Cardiac muscle cell (in vitro differentiated cells and primary cell): ENCODE measurements at regions not wholly inside any gene's neighbourhood (a gene's known extent, or its start where the extent isn't known, plus 50 kb on each side); places are given as distances from the start of the nearest gene placed in this dataset.
A peak's percentile ranks its signal among the peaks of the same experiment; 100 is the strongest.

ENCODE experiments used
- DNase-seq, 2 donors: peaks; one replicate each; pipeline versions ENCODE4 v3.0.0 to v3.0.0-alpha.2; 2010 to 2017; ENCODE audit warnings: low read depth in 1 of 2, low spot score in 1 of 2
- H3K27ac ChIP-seq: fragments of 200-600 bp; sonication (generic); 2 replicates; pipeline ENCODE4 v1.5.1; 2016
- H3K27me3 ChIP-seq: fragments of 200-600 bp; sonication (generic); 2 replicates; pipeline ENCODE4 v1.6.0; 2016; ENCODE audit warnings: control low read depth
- H3K36me3 ChIP-seq: fragments of 200-600 bp; sonication (generic); 2 replicates; pipeline ENCODE4 v1.5.1; 2016; ENCODE audit warnings: control low read depth
- H3K4me1 ChIP-seq: fragments of 200-600 bp; sonication (generic); 2 replicates; pipeline ENCODE4 v1.8.1; 2017; ENCODE audit warnings: low read depth, mild to moderate bottlenecking, mixed run types
- H3K4me3 ChIP-seq: fragments of 200-600 bp; sonication (generic); 2 replicates; pipeline ENCODE4 v1.5.1; 2016; ENCODE audit warnings: mild to moderate bottlenecking
- H3K9me3 ChIP-seq: fragments of 200-600 bp; sonication (generic); 2 replicates; pipeline ENCODE4 v1.5.1; 2017; ENCODE audit warnings: low read depth, mild to moderate bottlenecking, control low read depth
- TF ChIP-seq, protein P1 (sequence below): IDR thresholded peaks from 2 replicates; pipeline ENCODE4 v1.5.1; 2012; ENCODE audit warnings: low read depth, mild to moderate bottlenecking, low read length

DNA sequence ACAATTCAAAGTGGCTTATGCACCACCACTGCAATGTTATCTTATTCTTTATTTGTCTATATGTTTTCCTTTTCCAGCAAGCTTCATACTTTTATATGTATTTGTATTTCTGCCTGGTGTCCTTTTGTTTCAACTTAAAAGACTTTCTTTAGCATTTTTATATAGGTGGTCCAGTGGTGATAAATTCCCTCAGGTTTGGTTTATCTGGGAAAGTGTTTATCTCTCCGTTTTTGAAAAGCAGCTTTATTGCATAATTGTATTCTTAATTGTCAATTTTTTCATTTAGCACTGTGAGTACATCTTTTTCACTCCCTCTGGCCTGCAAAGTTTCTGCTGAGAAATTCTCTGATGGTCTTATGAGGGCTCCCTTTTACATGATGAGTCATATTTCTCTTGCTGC is 479.0 kb upstream of the GRID2 start:
- Histone ChIP-seq H3K4me3 (no peak overlapping the region), H3K27ac (no peak overlapping the region), H3K27me3 (no peaks in the 10 kb centered on the region), H3K36me3 (no peaks in the 10 kb centered on the region), H3K9me3 (no peaks in the 10 kb centered on the region), H3K4me1 (no peaks in the 10 kb centered on the region)
- TF ChIP-seq, protein P1, sequence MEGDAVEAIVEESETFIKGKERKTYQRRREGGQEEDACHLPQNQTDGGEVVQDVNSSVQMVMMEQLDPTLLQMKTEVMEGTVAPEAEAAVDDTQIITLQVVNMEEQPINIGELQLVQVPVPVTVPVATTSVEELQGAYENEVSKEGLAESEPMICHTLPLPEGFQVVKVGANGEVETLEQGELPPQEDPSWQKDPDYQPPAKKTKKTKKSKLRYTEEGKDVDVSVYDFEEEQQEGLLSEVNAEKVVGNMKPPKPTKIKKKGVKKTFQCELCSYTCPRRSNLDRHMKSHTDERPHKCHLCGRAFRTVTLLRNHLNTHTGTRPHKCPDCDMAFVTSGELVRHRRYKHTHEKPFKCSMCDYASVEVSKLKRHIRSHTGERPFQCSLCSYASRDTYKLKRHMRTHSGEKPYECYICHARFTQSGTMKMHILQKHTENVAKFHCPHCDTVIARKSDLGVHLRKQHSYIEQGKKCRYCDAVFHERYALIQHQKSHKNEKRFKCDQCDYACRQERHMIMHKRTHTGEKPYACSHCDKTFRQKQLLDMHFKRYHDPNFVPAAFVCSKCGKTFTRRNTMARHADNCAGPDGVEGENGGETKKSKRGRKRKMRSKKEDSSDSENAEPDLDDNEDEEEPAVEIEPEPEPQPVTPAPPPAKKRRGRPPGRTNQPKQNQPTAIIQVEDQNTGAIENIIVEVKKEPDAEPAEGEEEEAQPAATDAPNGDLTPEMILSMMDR: no peak
- no peak for DNase-seq

DNA sequence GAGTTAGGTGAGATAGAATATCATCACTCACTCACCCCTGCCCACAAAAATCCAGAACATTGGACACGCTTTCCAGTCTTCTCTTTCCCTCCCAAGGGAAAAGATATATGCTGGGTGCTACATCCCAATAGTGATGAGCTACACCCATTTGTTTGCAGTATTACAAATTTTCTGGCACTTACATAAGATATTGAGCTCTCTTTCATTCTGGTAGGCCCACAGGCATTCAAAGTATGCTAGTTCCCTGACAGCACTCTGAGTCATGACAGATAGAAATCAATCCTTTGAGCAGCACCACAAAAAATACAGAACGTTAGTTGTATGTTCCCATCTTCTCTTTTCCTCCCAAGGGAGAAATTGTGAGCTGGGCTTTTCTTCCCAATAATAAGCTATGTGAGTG is 477.6 kb upstream of the GRID2 start:
- DNase-seq: peak in 1 of 2 donors; percentile 56
- H3K27ac ChIP-seq: no peak overlapping the region
- TF ChIP-seq, protein P1: no peak
- H3K9me3 ChIP-seq: no peaks in the 10 kb centered on the region
- H3K4me3 ChIP-seq: no peak overlapping the region
- H3K36me3 ChIP-seq: no peaks in the 10 kb centered on the region
- H3K27me3 ChIP-seq: no peaks in the 10 kb centered on the region
- no peaks in the 10 kb centered on the region for H3K4me1 ChIP-seq

DNA sequence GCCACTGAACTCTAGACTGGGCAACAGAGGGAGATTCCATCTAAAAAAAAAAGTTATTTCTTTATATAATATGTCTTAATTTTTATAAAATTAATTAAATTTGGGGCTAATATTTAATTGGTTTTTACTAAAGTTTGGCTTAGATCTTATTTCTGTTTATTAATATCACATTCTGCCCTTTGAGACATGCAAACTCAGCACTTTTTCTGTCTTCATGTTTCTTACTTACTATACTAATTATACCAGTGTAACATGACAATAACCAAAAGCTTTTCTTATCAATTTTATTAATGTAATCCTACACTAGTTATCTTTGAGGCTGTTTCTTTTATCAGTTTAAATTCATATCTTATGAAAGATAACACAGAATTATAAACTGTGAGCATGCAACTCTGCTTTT is 475.9 kb upstream of the GRID2 start:
- Histone ChIP-seq H3K4me1 (no peaks in the 10 kb centered on the region), H3K27ac (no peak overlapping the region), H3K9me3 (no peaks in the 10 kb centered on the region), H3K4me3 (no peak overlapping the region), H3K36me3 (no peaks in the 10 kb centered on the region), H3K27me3 (no peaks in the 10 kb centered on the region)
- TF ChIP-seq, protein P1: no peak
- DNase-seq: no peak

DNA sequence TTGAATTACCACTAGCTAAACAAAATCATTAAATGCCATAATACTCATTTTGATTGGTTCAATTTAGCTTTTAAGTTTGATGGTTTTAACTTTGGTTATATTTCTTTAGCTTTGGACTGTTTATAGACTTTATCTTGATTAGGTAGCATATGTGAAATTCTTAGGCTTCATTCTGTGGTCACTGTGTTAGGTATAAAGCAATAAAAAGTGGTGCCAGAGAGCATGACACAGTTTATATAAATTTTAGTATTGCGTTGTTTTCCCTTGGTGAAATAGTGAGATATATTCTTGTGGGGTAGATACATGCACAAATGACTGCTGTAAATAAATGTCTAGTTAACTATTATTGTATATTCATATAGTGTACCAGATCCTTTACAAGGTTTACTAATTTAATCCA is 474.2 kb upstream of the GRID2 start:
- Histone ChIP-seq H3K4me3 (no peak overlapping the region), H3K36me3 (no peaks in the 10 kb centered on the region), H3K9me3 (no peaks in the 10 kb centered on the region), H3K4me1 (no peaks in the 10 kb centered on the region), H3K27ac (no peak overlapping the region), H3K27me3 (no peaks in the 10 kb centered on the region)
- TF ChIP-seq, protein P1: no peak
- DNase-seq: peak in 1 of 2 donors; percentile 48

DNA sequence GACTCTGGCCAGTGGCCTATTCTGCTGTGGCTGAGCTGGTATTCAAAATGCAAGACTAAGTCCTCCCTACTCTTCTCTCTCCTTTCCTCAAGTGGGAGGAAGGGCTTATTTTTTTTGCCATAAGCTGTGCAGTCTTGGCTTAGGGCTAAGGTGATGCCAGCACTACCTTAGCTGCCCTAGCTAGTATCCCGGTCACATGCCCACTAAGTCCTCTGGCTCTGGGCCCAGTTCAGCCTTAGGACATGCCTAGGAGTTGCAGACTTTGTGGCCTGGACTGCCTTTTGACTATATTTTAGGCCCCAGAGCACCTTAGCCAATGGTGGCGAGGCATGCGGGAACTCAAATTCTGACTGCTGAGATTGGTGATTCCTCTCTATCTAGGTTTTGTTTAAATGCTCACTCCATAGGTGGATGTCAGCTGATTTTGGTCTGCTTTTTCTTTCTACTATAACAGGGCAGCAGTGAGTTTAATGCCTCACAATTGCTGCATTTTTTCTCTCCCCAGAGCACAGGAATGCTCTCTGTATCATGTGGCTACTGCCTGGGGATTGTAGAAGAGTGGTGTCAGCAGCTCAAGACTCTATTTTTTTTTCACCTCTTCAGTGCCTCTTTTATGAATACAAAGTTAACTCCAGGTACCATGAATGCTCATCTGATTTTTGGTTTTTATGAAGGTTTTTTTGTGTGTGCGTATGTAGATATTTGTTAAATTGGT is 472.9 kb upstream of the GRID2 start:
- TF ChIP-seq, protein P1: no peak
- H3K36me3 ChIP-seq: no peaks in the 10 kb centered on the region
- no peaks in the 10 kb centered on the region for H3K9me3 ChIP-seq
- no peak overlapping the region for H3K4me3 ChIP-seq
- no peak for DNase-seq
- H3K4me1 ChIP-seq: no peaks in the 10 kb centered on the region
- no peak overlapping the region for H3K27ac ChIP-seq
- H3K27me3 ChIP-seq: no peaks in the 10 kb centered on the region

DNA sequence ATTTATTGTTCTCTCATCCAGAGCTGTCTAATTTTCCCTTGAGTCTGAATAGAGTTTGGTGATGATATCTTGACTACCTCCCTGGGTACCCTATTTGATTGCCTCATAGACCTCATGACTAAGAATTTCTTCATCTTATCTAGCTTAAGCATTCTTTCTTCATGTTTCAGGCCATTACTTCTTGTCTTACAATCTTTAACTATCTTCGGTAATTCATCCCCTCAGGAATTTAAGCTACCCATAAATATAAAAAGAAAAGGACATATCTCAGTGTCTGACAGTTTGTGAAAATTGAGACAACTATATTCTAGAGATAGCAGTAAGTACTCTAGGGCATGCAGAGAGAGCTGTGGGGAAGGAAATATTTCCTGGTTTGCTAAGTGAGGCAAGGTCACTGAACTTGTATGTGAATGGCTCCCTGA is 466.1 kb upstream of the GRID2 start:
- Histone ChIP-seq H3K36me3 (no peaks in the 10 kb centered on the region), H3K27ac (no peak overlapping the region), H3K4me3 (no peak overlapping the region), H3K27me3 (no peaks in the 10 kb centered on the region), H3K9me3 (no peaks in the 10 kb centered on the region), H3K4me1 (no peaks in the 10 kb centered on the region)
- TF ChIP-seq, protein P1: no peak
- peak; percentile 3 to 88 for DNase-seq
